KG1 (cell line): ENCODE measurements at regions not wholly inside any gene's neighbourhood (a gene's known extent, or its start where the extent isn't known, plus 50 kb on each side); places are given as distances from the start of the nearest gene placed in this dataset.
"Not testable (repeated sequence)": the region's sequence is repeated elsewhere in the genome, so short reads cannot be mapped to it uniquely, and the experiment has no call there.

ENCODE experiments used
- DNase-seq: peaks from one replicate; lab custom pipeline; 2025; lab: John Stamatoyannopoulos, UW

- no peak for DNase-seq
Observed at GRCh38 chr4:163693211-163693610, 198.7 kb downstream of the TMA16 start.

GRCh38 chr4:163693776-163694175 is 199.3 kb downstream of the TMA16 start:
- DNase-seq: no peak

- no peak for DNase-seq
Observed at GRCh38 chr4:163694385-163694784, 199.9 kb downstream of the TMA16 start.

GRCh38 chr4:163697121-163697520 is 202.6 kb downstream of the TMA16 start:
- no peak for DNase-seq

GRCh38 chr4:163700383-163700782 is 205.9 kb downstream of the TMA16 start:
- DNase-seq: not testable (repeated sequence)

GRCh38 chr4:163701916-163702315 is 207.4 kb downstream of the TMA16 start:
- no peak for DNase-seq

- no peak for DNase-seq
Observed at GRCh38 chr4:163702736-163703135, 208.2 kb downstream of the TMA16 start.

- no peak for DNase-seq
Observed at GRCh38 chr4:163703251-163703650, 208.8 kb downstream of the TMA16 start.

- DNase-seq: no peak
Observed at GRCh38 chr4:163707873-163708272, 213.4 kb downstream of the TMA16 start.

GRCh38 chr4:163709601-163710000 is 215.1 kb downstream of the TMA16 start:
- DNase-seq: no peak

- no peak for DNase-seq
Observed at GRCh38 chr4:163710158-163710557, 215.7 kb downstream of the TMA16 start.

- not testable (repeated sequence) for DNase-seq
Observed at GRCh38 chr4:163724495-163724894, 230.0 kb downstream of the TMA16 start.

- DNase-seq: no peak
Observed at GRCh38 chr4:163726641-163727040, 232.2 kb downstream of the TMA16 start.

GRCh38 chr4:163731071-163731470 is 236.6 kb downstream of the TMA16 start:
- no peak for DNase-seq

GRCh38 chr4:163732473-163732872 is 238.0 kb downstream of the TMA16 start:
- DNase-seq: no peak

- DNase-seq: no peak
Observed at GRCh38 chr4:163736876-163737275, 242.4 kb downstream of the TMA16 start.

GRCh38 chr4:163737846-163738245 is 243.4 kb downstream of the TMA16 start:
- DNase-seq: not testable (repeated sequence)

- DNase-seq: no peak
Observed at GRCh38 chr4:163738521-163738920, 244.0 kb downstream of the TMA16 start.

- no peak for DNase-seq
Observed at GRCh38 chr4:163744861-163745260, 250.4 kb downstream of the TMA16 start.

- DNase-seq: no peak
Observed at GRCh38 chr4:163747293-163747692, 252.8 kb downstream of the TMA16 start.

GRCh38 chr4:163747886-163748285 is 253.4 kb downstream of the TMA16 start:
- no peak for DNase-seq

- DNase-seq: no peak
Observed at GRCh38 chr4:163748449-163748848, 254.0 kb downstream of the TMA16 start.

- no peak for DNase-seq
Observed at GRCh38 chr4:163755013-163755412, 260.5 kb downstream of the TMA16 start.

GRCh38 chr4:163757219-163757618 is 262.7 kb downstream of the TMA16 start:
- DNase-seq: no peak

- DNase-seq: no peak
Observed at GRCh38 chr4:163758032-163758431, 263.5 kb downstream of the TMA16 start.
